Endothelial cell of hepatic sinusoid (primary cell): ENCODE measurements at regions not wholly inside any gene's neighbourhood (a gene's known extent, or its start where the extent isn't known, plus 50 kb on each side); places are given as distances from the start of the nearest gene placed in this dataset.

ENCODE experiments used
- in situ Hi-C: cut with HindIII; loops from 2 replicates; pipeline ENCODE4 v1.10.0; 2017; ENCODE audit warnings: low sequenced_read_pairs

- in situ Hi-C loops: no loop called here
Measured at GRCh38 chr18:38483326-38483725, 917.7 kb upstream of the CELF4 start.

DNA sequence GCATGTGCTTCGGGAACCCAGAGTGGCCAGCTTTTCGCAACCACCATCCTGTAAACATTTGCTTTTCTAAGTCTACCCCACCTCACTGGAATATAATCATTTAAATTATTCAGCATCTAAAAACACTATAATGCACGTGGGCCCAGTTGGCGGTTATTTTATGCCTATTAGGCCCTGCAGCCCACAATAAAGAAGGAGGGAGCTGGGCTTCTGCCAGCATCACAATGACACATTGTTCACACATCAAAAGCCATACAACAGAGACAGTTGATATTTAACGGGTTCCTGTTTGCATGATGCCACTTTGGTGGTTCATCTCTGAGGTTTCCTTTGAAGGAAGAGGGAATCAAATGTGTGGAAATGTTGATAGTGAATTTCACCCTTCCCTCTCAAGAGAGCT, 916.0 kb upstream of the CELF4 start:
- in situ Hi-C loops: no loop called here

GRCh38 chr18:38475686-38476085, 910.1 kb upstream of the CELF4 start:
- in situ Hi-C loops: no loop called here

- in situ Hi-C loops: no loop called here
Measured at GRCh38 chr18:38473535-38473934, 907.9 kb upstream of the CELF4 start.

- in situ Hi-C loops: no loop called here
Measured at GRCh38 chr18:38470421-38470820, 904.8 kb upstream of the CELF4 start.

GRCh38 chr18:38466426-38466825, 900.8 kb upstream of the CELF4 start:
- in situ Hi-C loops: no loop called here

DNA sequence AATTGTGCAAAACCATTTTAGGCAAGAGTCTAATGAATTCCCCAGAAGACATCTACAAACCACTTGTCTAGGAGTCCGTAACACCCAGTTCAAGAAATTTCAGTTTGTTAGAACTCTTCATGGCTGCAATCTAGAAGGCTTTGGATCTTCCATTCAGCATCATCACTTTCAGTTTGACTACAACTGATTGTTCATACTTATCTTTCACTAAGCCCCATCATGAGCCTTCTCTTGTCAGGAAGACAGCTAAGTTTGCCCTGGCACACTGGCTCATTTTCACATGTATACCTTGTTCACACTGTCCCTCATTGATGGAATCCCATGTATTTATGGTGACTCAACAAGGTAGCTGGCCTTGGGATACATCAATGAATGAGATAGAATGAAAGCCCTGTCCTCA, 898.4 kb upstream of the CELF4 start:
- in situ Hi-C loops: no loop called here

DNA sequence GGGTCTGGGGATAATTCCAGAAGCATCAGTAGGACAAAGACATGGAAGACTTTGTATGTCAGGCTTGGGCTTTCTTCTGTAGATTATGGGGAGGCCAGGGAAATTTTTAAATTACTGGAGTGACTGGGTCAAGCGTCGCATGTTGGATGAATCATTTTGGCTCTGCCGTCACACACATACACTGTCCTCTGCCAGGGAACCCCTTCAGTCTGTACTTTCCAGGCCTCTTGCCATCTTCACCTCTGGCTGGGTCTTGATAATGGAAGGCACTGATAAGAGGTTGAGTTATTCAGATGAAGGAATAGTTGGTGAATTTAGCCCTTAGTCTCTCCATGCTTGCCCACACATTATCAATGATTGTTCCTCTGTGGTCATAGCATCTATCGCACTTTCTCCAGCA, 895.1 kb upstream of the CELF4 start:
- in situ Hi-C loops: no loop called here

- in situ Hi-C loops: no loop called here
Measured at GRCh38 chr18:38459131-38459994, 893.8 kb upstream of the CELF4 start.

DNA sequence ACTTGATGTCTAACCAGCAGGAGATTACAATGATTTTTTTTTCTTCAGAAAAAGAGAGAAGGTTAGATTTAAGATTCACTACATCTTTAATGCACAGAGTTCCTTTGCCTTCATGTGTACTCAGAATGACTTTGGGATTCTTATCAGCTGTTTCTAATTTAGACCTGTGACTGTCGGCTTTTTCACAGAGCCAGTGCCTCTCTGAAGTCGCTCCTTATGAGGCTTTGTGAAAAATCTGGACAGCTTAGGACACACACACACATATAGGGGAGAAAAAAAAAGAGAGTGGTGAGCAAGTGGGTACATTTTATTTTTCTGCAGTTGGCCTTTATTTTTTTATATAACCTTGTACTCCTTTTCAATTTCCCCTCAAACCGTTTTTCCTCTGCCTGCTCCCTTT, 893.1 kb upstream of the CELF4 start:
- in situ Hi-C loops: no loop called here

DNA sequence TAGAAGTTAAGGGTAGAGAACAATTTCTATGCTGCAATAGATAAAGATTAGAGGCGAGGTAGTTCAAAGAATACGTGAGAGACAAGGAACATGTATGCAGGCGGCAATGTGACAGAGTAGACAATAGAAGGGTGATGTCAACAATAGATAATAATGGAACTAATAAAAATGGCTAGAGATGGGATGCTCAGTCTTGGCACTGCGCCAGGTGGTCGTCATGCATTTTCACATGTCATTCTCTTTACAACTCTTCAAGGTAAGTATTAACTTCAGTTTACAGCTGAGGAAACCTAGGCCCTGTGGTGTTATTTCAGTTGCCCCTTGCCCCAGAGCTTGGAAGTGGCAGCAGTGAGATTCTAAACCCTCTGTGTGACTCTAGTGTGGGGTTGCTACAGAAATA, 890.7 kb upstream of the CELF4 start:
- in situ Hi-C loops: no loop called here

DNA sequence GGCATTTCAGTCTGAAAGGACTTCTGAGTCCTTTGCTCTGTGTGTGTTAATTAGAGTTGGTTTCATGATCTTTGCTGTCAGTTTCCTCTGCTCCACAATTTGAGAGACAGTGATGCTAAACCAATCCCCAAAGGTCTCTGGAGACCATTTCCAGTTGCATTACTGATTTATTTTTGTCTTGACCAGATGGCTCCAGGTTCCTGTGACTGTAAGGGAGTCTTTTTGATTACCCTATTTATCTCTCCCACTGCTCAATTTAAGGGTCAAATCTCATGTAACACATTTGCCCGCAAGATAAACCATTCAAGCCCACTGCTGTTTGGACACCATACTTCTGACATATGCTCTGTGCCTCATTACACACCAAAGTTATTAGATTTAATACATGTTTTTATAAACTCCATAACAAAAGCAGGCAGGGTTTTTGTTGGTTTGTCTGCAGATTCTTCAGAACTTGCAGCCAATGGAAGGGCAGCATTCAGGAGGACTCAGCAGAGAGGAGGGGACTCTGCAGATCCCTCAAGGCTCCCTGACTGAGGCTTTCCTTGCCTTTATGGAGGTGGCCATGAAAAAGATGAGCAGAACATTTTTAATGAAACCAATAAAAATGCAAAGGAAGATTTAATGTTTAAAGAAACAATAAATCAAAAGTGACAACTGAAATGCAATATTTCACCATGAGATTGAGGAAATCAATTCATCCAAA, 889.3 kb upstream of the CELF4 start:
- in situ Hi-C loops: no loop called here

DNA sequence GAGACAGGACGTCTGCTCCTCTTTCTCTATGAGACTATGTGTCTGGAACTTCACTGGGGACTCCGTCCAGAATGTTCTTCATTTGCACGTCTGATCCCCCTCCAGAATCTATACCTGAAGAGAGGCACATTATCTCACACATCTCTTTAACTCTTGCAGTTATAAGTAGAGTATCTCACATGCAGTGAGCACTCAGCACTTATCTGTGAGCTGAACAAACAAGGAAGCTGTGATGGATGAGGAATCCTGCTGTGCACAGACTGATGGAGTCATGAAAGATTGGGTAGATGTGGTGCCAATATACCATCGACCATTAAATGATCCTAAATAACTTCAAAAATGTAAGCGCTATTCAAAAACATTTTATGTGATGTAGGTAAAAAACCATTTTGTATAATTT, 888.3 kb upstream of the CELF4 start:
- in situ Hi-C loops: no loop called here

DNA sequence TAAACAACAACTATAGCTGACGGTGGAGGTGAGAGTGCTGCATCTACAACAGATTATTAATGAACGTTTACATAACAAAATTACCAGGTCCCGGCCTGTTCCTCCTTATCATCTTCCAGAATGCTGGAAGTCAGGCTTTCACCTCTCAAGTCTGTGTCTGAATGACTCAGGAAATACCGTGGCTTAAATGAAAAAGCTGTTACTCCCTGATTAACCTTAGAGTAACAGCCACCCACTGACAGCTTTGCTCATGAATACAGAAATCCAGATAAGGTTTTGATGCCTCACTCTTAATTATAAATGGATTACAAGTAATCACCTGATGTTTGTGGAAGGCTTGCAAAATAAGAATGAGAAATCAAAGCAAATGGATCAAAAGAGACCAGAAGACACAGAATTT, 885.3 kb upstream of the CELF4 start:
- in situ Hi-C loops: no loop called here

DNA sequence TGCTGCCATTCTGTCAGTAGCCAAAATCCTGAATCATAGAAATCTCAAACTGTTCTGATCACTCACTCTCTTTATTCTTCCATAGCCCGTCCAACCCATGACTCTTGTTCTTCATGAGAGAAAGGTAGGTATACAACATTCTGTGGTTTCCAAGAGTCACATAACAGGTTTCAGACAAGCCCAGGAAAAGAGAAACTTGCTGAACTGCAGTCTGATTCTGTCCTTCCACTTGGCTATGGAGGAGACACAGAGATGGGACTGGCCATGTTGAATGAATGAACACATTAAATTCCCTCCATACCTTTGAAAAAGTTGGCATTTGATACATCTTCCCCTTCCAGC, 880.2 kb upstream of the CELF4 start:
- in situ Hi-C loops: no loop called here

DNA sequence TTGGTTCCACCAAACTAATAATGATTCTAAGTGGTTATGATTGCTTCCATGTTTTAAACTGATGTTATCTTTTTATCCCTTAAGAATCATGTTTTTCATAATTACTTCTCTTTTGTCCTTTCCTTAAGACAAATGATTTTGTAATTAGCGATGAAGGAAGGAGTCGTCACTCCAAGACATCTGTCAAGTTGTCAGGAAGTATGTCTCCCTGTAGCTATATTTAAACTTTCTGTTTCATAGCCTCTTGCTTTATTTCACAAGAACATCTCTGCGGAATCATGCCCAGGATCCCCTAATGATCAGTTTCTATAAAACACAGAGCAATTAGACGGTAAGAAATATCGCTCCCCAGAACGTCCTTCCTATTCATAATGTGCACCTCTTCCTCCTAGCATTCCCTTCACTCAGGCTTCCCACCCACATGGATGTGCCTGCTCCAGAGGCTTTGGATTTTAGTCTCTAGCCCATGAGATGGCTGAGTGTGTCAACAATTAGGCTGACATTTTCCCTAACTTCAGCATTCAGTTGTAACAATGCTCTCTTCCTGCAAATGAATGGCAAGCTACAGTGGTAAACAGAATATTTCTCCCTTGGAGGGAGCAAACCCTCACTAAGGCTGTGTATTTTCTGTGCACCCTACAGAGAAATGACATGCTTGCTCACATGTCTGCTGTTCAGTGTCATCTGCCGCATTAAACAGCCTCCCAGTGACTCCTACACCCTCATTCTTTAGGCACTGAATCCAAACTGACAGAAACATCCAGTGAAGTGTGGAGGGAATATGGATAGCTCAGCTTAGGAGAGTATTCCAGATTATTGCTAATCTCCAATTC, 879.6 kb upstream of the CELF4 start:
- in situ Hi-C loops: no loop called here

DNA sequence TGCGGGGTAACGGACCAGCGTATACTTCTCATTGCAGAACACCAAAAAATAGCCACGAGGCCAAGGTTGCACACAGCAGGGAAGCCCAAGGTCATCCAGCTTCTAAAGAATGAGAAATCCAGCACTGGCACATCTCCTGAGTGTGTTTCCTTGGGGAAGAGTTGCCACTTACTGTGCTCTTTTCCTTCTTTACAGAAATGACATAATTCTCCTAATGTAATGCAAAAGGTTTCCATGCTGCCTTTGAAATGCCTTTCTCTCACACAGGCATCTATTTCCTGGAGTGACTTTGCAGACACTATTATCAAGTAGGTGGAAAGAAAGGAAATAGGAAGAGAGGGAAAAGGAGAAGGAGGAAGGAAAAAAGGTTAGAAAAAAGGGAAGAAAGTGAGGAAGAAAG, 862.1 kb upstream of the CELF4 start:
- in situ Hi-C loops: no loop called here

GRCh38 chr18:38427234-38427633, 861.6 kb upstream of the CELF4 start:
- in situ Hi-C loops: no loop called here

- in situ Hi-C loops: no loop called here
Measured at GRCh38 chr18:38421872-38422615, 856.4 kb upstream of the CELF4 start.

GRCh38 chr18:38421021-38421420, 855.4 kb upstream of the CELF4 start:
- in situ Hi-C loops: no loop called here

DNA sequence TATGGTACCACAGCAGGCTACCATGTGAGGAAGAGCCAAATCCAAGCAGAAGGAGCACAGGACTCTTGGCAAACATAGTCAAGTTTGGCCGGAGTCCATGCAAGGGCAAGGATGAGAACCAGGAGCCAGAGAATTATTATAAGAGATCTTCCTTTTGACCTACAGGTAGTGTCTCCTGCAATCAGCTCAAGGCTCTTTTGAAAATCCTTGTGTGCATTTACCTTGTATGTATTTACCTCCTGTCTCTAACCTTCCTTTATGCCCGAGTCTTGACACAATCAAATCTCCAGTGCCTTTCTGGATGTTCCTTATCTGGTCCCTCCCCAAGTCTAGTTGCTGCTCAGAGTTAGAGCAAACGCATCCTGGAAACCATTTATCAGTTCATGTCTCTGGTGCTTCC, 855.0 kb upstream of the CELF4 start:
- in situ Hi-C loops: no loop called here
